CD4-positive, alpha-beta T cell (primary cell): ENCODE measurements at regions not wholly inside any gene's neighbourhood (a gene's known extent, or its start where the extent isn't known, plus 50 kb on each side); places are given as distances from the start of the nearest gene placed in this dataset.

Experiments
- ATAC-seq: fragments of 200-7000 bp; cut with Tn5 transposase; one replicate; pipeline ENCODE4 v1.10.0; 2022; ENCODE audit warnings: mild to moderate bottlenecking; ENCODE audit not compliant: poor library complexity
- CTCF ChIA-PET: fragments of 350-600 bp; sonication (Branson Sonifier 250); formaldehyde crosslinking; loops from one replicate; lab custom pipeline; 2021; ENCODE audit warnings: antibody characterized with exemption, inconsistent platforms; lab: Charles Lee
- POLR2A ChIA-PET: fragments of 350-600 bp; sonication (Branson Sonifier 250); formaldehyde crosslinking; loops from one replicate; lab custom pipeline; 2021; ENCODE audit warnings: antibody characterized with exemption, inconsistent platforms; lab: Charles Lee
- DNase-seq, 14 experiments: peaks; one replicate each; pipeline ENCODE4 v3.0.0-alpha.2; 2013 to 2020; ENCODE audit warnings: mixed read lengths in 2 of 14
- H3K27ac ChIP-seq, 2 donors: one replicate each; pipeline versions ENCODE4 v1.5.1 to v1.7.0; 2013; ENCODE audit warnings: low read length in 2 of 2, low read depth in 1 of 2, mild to moderate bottlenecking in 1 of 2
- H3K27me3 ChIP-seq, 2 experiments: 1 replicate in 1 of 2; 2 replicates in 1 of 2; pipeline versions ENCODE4 v1.6.1 to v1.7.0; 2013; ENCODE audit warnings: low read length in 2 of 2, control low read depth in 1 of 2, mild to moderate bottlenecking in 1 of 2, moderate library complexity in 1 of 2; ENCODE audit not compliant: insufficient read depth in 2 of 2, control insufficient read depth in 1 of 2
- H3K36me3 ChIP-seq: one replicate; pipeline ENCODE4 v1.6.1; 2013; ENCODE audit warnings: low read length, control low read depth; ENCODE audit not compliant: insufficient read depth
- H3K4me1 ChIP-seq: one replicate; pipeline ENCODE4 v1.6.1; 2013; ENCODE audit warnings: low read length, control low read depth; ENCODE audit not compliant: insufficient read depth
- H3K4me3 ChIP-seq: one replicate; pipeline ENCODE4 v1.5.1; 2013; ENCODE audit warnings: mild to moderate bottlenecking, low read length, moderate library complexity
- H3K9me3 ChIP-seq, 2 experiments: 1 replicate in 1 of 2; 2 replicates in 1 of 2; pipeline versions ENCODE4 v1.6.1 to v1.7.0; 2013; ENCODE audit warnings: low read length in 2 of 2, mild to moderate bottlenecking in 2 of 2, control low read depth in 1 of 2, moderate library complexity in 1 of 2; ENCODE audit not compliant: control insufficient read depth in 1 of 2, insufficient read depth in 1 of 2
- H3K27ac Mint-ChIP-seq: one replicate; pipeline ENCODE4 v1.8.0; 2020; ENCODE audit warnings: mixed read lengths
- H3K27me3 Mint-ChIP-seq: one replicate; pipeline ENCODE4 v1.8.0; 2021; ENCODE audit warnings: mixed read lengths
- H3K36me3 Mint-ChIP-seq: one replicate; pipeline ENCODE4 v1.8.0; 2021; ENCODE audit warnings: low read depth, mixed read lengths
- H3K4me1 Mint-ChIP-seq: one replicate; pipeline ENCODE4 v1.8.0; 2021; ENCODE audit warnings: low read depth, mixed read lengths
- H3K4me3 Mint-ChIP-seq: one replicate; pipeline ENCODE4 v1.8.0; 2020; ENCODE audit warnings: mild to moderate bottlenecking, mixed read lengths
- H3K9me3 Mint-ChIP-seq: one replicate; pipeline ENCODE4 v1.8.0; 2020; ENCODE audit warnings: mixed read lengths
- intact Hi-C, 2 experiments: fragments of 100-400 bp; cut with DNase I in 1 of 2; cut with micrococcal nuclease in 1 of 2; formaldehyde crosslinking; loops; one replicate each; pipeline versions ENCODE4 v1.15.1 to v1.9.0; 2023 to 2025; cut with DNase I, micrococcal nuclease
- TF ChIP-seq, protein P1 (sequence below): fragments of 200-600 bp; IDR thresholded peaks from one replicate; pipeline ENCODE4 v1.8.0; 2022; ENCODE audit warnings: antibody characterized with exemption, mild to moderate bottlenecking

DNA sequence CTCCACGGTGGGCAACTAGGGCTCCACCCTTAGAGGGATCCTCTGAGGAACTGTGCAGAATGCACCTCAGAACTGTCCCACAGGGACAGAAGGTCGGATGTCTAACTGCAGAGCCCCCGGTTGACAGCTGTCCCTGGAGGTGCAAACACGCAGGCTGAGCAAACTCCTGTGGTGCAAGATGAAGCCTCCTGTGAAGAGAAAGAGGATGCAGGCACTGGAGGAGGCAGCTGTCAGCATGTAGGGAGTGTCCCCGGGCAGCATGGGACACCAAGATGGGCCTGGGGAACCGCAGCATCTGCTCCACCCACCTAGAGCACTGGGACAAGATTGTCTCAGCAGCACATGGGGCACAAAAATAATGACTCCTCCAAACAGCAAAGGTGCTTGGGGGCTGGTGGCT, 258.9 kb downstream of the ABHD5 start:
- H3K4me1 ChIP-seq: peaks cover 5% of the 10 kb centered on the region
- Mint-ChIP-seq H3K36me3 (no peaks in the 10 kb centered on the region), H3K4me3 (no peak overlapping the region), H3K9me3 (no peaks in the 10 kb centered on the region), H3K4me1 (peaks cover 6% of the 10 kb centered on the region), H3K27me3 (peaks cover 34% of the 10 kb centered on the region), H3K27ac (no peak overlapping the region)
- H3K4me3 ChIP-seq: no peak overlapping the region
- CTCF ChIA-PET: no interaction called here
- intact Hi-C loops: no loop called here
- POLR2A ChIA-PET: no interaction called here
- H3K27me3 ChIP-seq: peaks cover 0 to 13% of the 10 kb centered on the region in 2 experiments
- H3K27ac ChIP-seq: no peak overlapping the region
- TF ChIP-seq, protein P1, sequence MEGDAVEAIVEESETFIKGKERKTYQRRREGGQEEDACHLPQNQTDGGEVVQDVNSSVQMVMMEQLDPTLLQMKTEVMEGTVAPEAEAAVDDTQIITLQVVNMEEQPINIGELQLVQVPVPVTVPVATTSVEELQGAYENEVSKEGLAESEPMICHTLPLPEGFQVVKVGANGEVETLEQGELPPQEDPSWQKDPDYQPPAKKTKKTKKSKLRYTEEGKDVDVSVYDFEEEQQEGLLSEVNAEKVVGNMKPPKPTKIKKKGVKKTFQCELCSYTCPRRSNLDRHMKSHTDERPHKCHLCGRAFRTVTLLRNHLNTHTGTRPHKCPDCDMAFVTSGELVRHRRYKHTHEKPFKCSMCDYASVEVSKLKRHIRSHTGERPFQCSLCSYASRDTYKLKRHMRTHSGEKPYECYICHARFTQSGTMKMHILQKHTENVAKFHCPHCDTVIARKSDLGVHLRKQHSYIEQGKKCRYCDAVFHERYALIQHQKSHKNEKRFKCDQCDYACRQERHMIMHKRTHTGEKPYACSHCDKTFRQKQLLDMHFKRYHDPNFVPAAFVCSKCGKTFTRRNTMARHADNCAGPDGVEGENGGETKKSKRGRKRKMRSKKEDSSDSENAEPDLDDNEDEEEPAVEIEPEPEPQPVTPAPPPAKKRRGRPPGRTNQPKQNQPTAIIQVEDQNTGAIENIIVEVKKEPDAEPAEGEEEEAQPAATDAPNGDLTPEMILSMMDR: no peak
- no peaks in the 10 kb centered on the region for H3K36me3 ChIP-seq
- ATAC-seq (no peak), DNase-seq (no peak)
- H3K9me3 ChIP-seq: no peaks in the 10 kb centered on the region

DNA sequence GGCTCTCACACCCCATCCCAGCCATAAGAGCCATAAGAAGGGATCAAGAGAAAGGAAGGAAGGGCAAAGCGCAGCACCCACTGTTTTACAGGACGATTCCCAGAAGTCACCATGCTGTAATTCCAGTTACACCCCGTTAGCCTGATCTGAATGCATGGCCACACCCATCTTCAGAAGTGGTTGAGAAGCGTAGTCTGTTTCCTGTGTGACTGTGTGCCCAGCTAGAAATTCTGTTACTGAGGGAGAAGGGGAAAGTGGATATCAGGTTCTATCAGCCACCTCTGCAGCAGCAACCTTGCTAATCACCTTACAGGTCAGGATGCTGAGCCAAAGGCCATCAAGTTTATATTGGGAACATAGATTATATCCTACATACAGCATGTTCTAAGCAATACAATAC, 260.0 kb downstream of the ABHD5 start:
- no peak overlapping the region for H3K4me3 ChIP-seq
- TF ChIP-seq, protein P1: no peak
- H3K9me3 ChIP-seq: no peaks in the 10 kb centered on the region
- no peak for ATAC-seq
- H3K27ac Mint-ChIP-seq: no peak overlapping the region
- no peak for DNase-seq
- no peaks in the 10 kb centered on the region for H3K36me3 Mint-ChIP-seq
- no peak overlapping the region for H3K27ac ChIP-seq
- H3K36me3 ChIP-seq: no peaks in the 10 kb centered on the region
- H3K4me1 Mint-ChIP-seq: peaks cover 6% of the 10 kb centered on the region
- CTCF ChIA-PET: no interaction called here
- no peak overlapping the region for H3K4me3 Mint-ChIP-seq
- H3K9me3 Mint-ChIP-seq: no peaks in the 10 kb centered on the region
- POLR2A ChIA-PET: no interaction called here
- H3K27me3 Mint-ChIP-seq: peaks cover 34% of the 10 kb centered on the region
- intact Hi-C loops: no loop called here
- peaks cover 5% of the 10 kb centered on the region for H3K4me1 ChIP-seq
- peaks cover 0 to 9% of the 10 kb centered on the region in 2 experiments for H3K27me3 ChIP-seq

DNA sequence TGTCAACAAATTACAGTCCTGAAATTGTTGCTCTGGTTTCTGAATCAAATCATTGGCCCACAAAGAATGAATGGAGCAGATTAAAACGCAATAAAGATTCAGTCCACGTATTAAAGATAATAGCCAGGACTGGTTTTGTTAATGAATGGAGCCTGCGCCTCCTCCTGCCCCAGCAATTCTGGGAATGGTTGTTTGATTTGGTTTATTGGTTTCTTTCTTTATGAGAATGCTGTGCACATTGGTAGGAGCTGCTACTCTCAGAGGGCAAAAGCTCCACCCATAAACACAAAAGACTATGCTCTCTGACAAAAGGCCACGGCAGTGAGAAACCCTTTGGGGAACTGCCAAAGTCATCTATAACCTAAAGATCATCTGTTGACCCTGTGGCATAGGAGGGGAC, 261.1 kb downstream of the ABHD5 start:
- H3K27me3 Mint-ChIP-seq: peaks cover 35% of the 10 kb centered on the region
- H3K4me3 Mint-ChIP-seq: no peak overlapping the region
- peaks cover 6% of the 10 kb centered on the region for H3K4me1 Mint-ChIP-seq
- intact Hi-C loops: no loop called here
- DNase-seq (no peak), ATAC-seq (no peak)
- H3K4me1 ChIP-seq: peaks cover 5% of the 10 kb centered on the region
- POLR2A ChIA-PET: no interaction called here
- CTCF ChIA-PET: no interaction called here
- H3K27ac ChIP-seq: no peak overlapping the region
- H3K9me3 Mint-ChIP-seq: no peaks in the 10 kb centered on the region
- H3K36me3 Mint-ChIP-seq: no peaks in the 10 kb centered on the region
- H3K27me3 ChIP-seq: peaks cover 4 to 6% of the 10 kb centered on the region in 2 experiments
- no peaks in the 10 kb centered on the region for H3K9me3 ChIP-seq
- no peak overlapping the region for H3K27ac Mint-ChIP-seq
- H3K36me3 ChIP-seq: no peaks in the 10 kb centered on the region
- no peak overlapping the region for H3K4me3 ChIP-seq
- TF ChIP-seq, protein P1: no peak
